T-helper 1 cell treated with Interleukin-12 subunit alpha and Interleukin-12 subunit beta and Interleukin-4 antibody, amounts not matched to agents 30 μg/mL and 1 μg/mL, for 36 hours (primary cell): ENCODE measurements at regions not wholly inside any gene's neighbourhood (a gene's known extent, or its start where the extent isn't known, plus 50 kb on each side); places are given as distances from the start of the nearest gene placed in this dataset.

Experiments
- H3K27ac Mint-ChIP-seq: one replicate; pipeline ENCODE4 v1.8.0; 2021; ENCODE audit warnings: mild to moderate bottlenecking, mixed read lengths
- H3K27me3 Mint-ChIP-seq: one replicate; pipeline ENCODE4 v1.8.0; 2021; ENCODE audit warnings: low read depth, mixed read lengths
- H3K36me3 Mint-ChIP-seq: one replicate; pipeline ENCODE4 v1.8.0; 2021; ENCODE audit warnings: low read depth, mixed read lengths
- H3K4me1 Mint-ChIP-seq: one replicate; pipeline ENCODE4 v1.8.0; 2021; ENCODE audit warnings: low read depth, mixed read lengths
- H3K4me3 Mint-ChIP-seq: one replicate; pipeline ENCODE4 v1.8.0; 2021; ENCODE audit warnings: mild to moderate bottlenecking, moderate library complexity, mixed read lengths
- H3K9me3 Mint-ChIP-seq: one replicate; pipeline ENCODE4 v1.8.0; 2021; ENCODE audit warnings: mixed read lengths

DNA sequence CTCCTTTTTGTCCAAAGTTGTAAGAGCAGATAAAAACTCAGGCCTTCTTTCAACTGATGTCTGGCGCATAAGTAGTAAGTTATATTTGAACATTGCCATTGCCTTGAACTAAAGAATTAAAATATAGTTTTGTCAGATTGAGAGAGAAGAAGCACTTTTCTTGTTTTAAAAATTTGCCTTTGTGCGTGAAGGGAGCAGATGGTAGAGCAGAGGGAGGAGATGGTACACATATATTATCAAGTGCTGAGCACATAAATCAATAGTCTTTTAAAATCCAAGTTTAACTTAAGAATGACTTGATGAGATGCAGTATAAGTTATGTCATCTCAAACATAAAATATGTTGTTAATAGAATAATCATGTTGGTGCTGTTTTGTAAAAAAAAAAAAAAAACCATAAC lies 504.6 kb upstream of the KLHL1 start:
- H3K27me3 Mint-ChIP-seq, result no peaks in the 10 kb centered on the region
- no peak overlapping the region for H3K27ac Mint-ChIP-seq
- H3K36me3 Mint-ChIP-seq, result no peaks in the 10 kb centered on the region
- no peaks in the 10 kb centered on the region for H3K9me3 Mint-ChIP-seq
- no peaks in the 10 kb centered on the region for H3K4me1 Mint-ChIP-seq
- no peak overlapping the region for H3K4me3 Mint-ChIP-seq

- Mint-ChIP-seq H3K36me3 (no peaks in the 10 kb centered on the region), H3K4me1 (no peaks in the 10 kb centered on the region), H3K27me3 (no peaks in the 10 kb centered on the region), H3K27ac (no peak overlapping the region), H3K4me3 (no peak overlapping the region), H3K9me3 (peaks cover 3% of the 10 kb centered on the region)
These were observed 496.2 kb upstream of the KLHL1 start for GRCh38 chr13:70604448-70604847.

- H3K36me3 Mint-ChIP-seq, result no peaks in the 10 kb centered on the region
- no peaks in the 10 kb centered on the region for H3K4me1 Mint-ChIP-seq
These were observed 485.5 kb upstream of the KLHL1 start for GRCh38 chr13:70593716-70594115.

GRCh38 chr13:70585109-70585508 lies 476.9 kb upstream of the KLHL1 start:
- no peak overlapping the region for H3K4me3 Mint-ChIP-seq
- no peaks in the 10 kb centered on the region for H3K36me3 Mint-ChIP-seq
- H3K27ac Mint-ChIP-seq, result no peak overlapping the region
- no peaks in the 10 kb centered on the region for H3K9me3 Mint-ChIP-seq
- no peaks in the 10 kb centered on the region for H3K27me3 Mint-ChIP-seq
- no peaks in the 10 kb centered on the region for H3K4me1 Mint-ChIP-seq

More at GRCh38 chr13:70593716-70594115, 485.5 kb upstream of the KLHL1 start:
- Mint-ChIP-seq H3K27ac (no peak overlapping the region), H3K9me3 (no peaks in the 10 kb centered on the region), H3K4me3 (no peak overlapping the region), H3K27me3 (no peaks in the 10 kb centered on the region)

DNA sequence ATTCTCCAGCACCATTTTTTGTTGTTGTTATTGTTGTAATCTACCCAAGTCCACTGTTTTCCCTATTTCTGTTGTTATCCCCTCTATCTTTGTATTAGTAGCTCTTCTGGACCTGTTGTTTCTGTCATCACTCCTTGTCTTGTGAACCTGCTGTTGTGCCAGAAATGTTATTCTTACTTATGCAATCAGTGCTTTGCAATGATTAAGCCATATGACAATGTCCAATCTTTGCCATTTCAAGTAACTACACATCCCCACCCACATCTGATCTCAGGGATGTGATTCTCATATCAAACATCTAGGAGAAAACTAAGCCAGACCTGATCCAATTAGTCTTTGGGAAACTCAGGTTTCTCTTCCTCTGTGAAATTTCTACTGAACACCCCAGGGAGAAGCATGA lies 472.6 kb upstream of the KLHL1 start:
- Mint-ChIP-seq H3K9me3 (no peaks in the 10 kb centered on the region), H3K36me3 (no peaks in the 10 kb centered on the region), H3K4me1 (no peaks in the 10 kb centered on the region), H3K27me3 (no peaks in the 10 kb centered on the region), H3K4me3 (no peak overlapping the region), H3K27ac (no peak overlapping the region)

- no peak overlapping the region for H3K4me3 Mint-ChIP-seq
- H3K27me3 Mint-ChIP-seq, result no peaks in the 10 kb centered on the region
- H3K36me3 Mint-ChIP-seq, result no peaks in the 10 kb centered on the region
- H3K4me1 Mint-ChIP-seq, result no peaks in the 10 kb centered on the region
- H3K27ac Mint-ChIP-seq, result no peak overlapping the region
- no peaks in the 10 kb centered on the region for H3K9me3 Mint-ChIP-seq
These were observed 471.7 kb upstream of the KLHL1 start for GRCh38 chr13:70579941-70580340.

GRCh38 chr13:70571221-70571620 lies 463.0 kb upstream of the KLHL1 start:
- Mint-ChIP-seq H3K27me3 (no peaks in the 10 kb centered on the region), H3K27ac (no peak overlapping the region), H3K36me3 (no peaks in the 10 kb centered on the region), H3K9me3 (no peaks in the 10 kb centered on the region), H3K4me1 (no peaks in the 10 kb centered on the region), H3K4me3 (no peak overlapping the region)

- H3K4me1 Mint-ChIP-seq, result no peaks in the 10 kb centered on the region
- no peak overlapping the region for H3K4me3 Mint-ChIP-seq
- no peaks in the 10 kb centered on the region for H3K27me3 Mint-ChIP-seq
These were observed 460.3 kb upstream of the KLHL1 start for GRCh38 chr13:70568571-70568970.

GRCh38 chr13:70544706-70545105 lies 436.5 kb upstream of the KLHL1 start:
- H3K36me3 Mint-ChIP-seq, result no peaks in the 10 kb centered on the region
- H3K27me3 Mint-ChIP-seq, result no peaks in the 10 kb centered on the region
- H3K9me3 Mint-ChIP-seq, result no peaks in the 10 kb centered on the region
- no peak overlapping the region for H3K27ac Mint-ChIP-seq
- H3K4me3 Mint-ChIP-seq, result no peak overlapping the region
- H3K4me1 Mint-ChIP-seq, result no peaks in the 10 kb centered on the region

More at GRCh38 chr13:70568571-70568970, 460.3 kb upstream of the KLHL1 start:
- Mint-ChIP-seq H3K27ac (no peak overlapping the region), H3K9me3 (no peaks in the 10 kb centered on the region), H3K36me3 (no peaks in the 10 kb centered on the region)

GRCh38 chr13:70541451-70541850 lies 433.2 kb upstream of the KLHL1 start:
- H3K36me3 Mint-ChIP-seq, result no peaks in the 10 kb centered on the region
- peaks cover 4% of the 10 kb centered on the region for H3K9me3 Mint-ChIP-seq
- no peak overlapping the region for H3K4me3 Mint-ChIP-seq
- no peak overlapping the region for H3K27ac Mint-ChIP-seq
- H3K4me1 Mint-ChIP-seq, result no peaks in the 10 kb centered on the region
- no peaks in the 10 kb centered on the region for H3K27me3 Mint-ChIP-seq

DNA sequence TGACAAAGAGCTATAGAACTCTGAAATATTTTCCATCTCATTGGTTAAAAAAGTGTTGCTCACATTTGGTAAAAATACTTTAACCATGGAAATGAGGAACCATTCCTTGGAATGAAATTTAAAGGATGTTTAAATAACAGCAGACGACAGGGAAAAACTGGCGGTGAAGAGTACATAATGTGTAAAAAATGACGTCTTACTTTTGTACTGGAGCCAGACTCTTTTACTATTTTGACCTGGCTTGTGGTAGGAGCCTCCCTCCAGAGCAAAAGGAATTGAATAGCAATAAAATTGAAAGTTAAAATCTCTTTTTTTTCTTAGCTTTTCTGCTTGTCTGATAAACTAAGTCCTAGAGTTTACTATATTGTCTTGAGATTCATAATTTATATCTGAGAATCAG lies 426.2 kb upstream of the KLHL1 start:
- Mint-ChIP-seq H3K4me1 (no peaks in the 10 kb centered on the region), H3K4me3 (no peak overlapping the region), H3K9me3 (peaks cover 4% of the 10 kb centered on the region), H3K36me3 (no peaks in the 10 kb centered on the region), H3K27me3 (no peaks in the 10 kb centered on the region), H3K27ac (no peak overlapping the region)

- no peaks in the 10 kb centered on the region for H3K27me3 Mint-ChIP-seq
- no peak overlapping the region for H3K4me3 Mint-ChIP-seq
- H3K36me3 Mint-ChIP-seq, result no peaks in the 10 kb centered on the region
- no peak overlapping the region for H3K27ac Mint-ChIP-seq
- H3K9me3 Mint-ChIP-seq, result no peaks in the 10 kb centered on the region
- H3K4me1 Mint-ChIP-seq, result no peaks in the 10 kb centered on the region
These were observed 421.4 kb upstream of the KLHL1 start for GRCh38 chr13:70529652-70530051.

DNA sequence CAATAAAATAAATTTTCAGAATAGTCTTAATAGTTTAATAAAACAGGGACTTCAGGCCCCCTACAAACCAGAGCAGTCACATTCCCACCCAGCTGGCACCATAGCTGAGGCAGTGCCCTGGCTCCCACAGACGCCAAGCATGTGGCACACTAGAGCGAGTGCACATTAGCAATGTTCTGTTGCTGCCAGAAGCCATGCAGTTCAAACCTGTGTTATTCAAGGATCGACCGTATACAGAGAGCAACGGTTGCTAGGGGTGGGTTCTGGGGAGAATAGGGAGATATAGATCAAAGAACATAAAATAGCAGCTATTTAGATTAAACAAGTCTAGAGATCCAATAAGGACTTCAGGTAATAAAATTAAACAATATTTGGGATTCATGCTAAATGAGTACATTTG lies 419.3 kb upstream of the KLHL1 start:
- Mint-ChIP-seq H3K27ac (no peak overlapping the region), H3K4me1 (no peaks in the 10 kb centered on the region), H3K36me3 (no peaks in the 10 kb centered on the region), H3K9me3 (no peaks in the 10 kb centered on the region), H3K27me3 (no peaks in the 10 kb centered on the region), H3K4me3 (no peak overlapping the region)

DNA sequence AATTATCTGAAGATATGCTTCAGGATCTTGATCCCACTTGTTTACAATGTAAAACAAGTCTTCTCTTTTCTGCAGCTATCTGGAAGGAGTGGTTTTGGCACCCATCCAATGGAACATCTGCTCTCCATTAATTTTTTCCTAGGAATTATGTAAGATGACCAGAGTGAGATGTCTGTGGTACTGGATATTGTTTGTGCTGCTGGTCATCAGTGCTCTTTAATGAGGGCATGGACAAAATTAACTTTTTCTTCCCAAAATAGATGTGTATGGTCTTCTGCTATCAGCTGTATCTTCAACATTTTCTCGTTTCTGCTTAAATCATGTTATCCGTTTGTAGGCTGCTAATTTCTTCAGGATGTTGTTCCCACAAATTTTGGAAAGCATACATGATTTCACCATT lies 415.4 kb upstream of the KLHL1 start:
- H3K4me3 Mint-ChIP-seq, result no peak overlapping the region

GRCh38 chr13:70520275-70521036 lies 412.2 kb upstream of the KLHL1 start:
- no peaks in the 10 kb centered on the region for H3K27me3 Mint-ChIP-seq
- no peak overlapping the region for H3K4me3 Mint-ChIP-seq
- no peaks in the 10 kb centered on the region for H3K4me1 Mint-ChIP-seq
- H3K36me3 Mint-ChIP-seq, result no peaks in the 10 kb centered on the region
- no peak overlapping the region for H3K27ac Mint-ChIP-seq
- no peaks in the 10 kb centered on the region for H3K9me3 Mint-ChIP-seq

More for the DNA sequence above, 415.4 kb upstream of the KLHL1 start:
- no peaks in the 10 kb centered on the region for H3K4me1 Mint-ChIP-seq
- H3K27me3 Mint-ChIP-seq, result no peaks in the 10 kb centered on the region
- no peak overlapping the region for H3K27ac Mint-ChIP-seq
- H3K36me3 Mint-ChIP-seq, result no peaks in the 10 kb centered on the region
- no peaks in the 10 kb centered on the region for H3K9me3 Mint-ChIP-seq

- Mint-ChIP-seq H3K9me3 (peaks cover under 1% of the 10 kb centered on the region), H3K4me1 (no peaks in the 10 kb centered on the region), H3K36me3 (no peaks in the 10 kb centered on the region), H3K4me3 (no peak overlapping the region), H3K27me3 (no peaks in the 10 kb centered on the region), H3K27ac (no peak overlapping the region)
These were observed 409.8 kb upstream of the KLHL1 start for GRCh38 chr13:70518081-70518480.
